Keratinocyte (primary cell): ENCODE measurements at regions not wholly inside any gene's neighbourhood (a gene's known extent, or its start where the extent isn't known, plus 50 kb on each side); places are given as distances from the start of the nearest gene placed in this dataset.

ENCODE experiments used
- DNase-seq: peaks from one replicate; pipeline ENCODE4 v3.0.0-alpha.2; 2011; ENCODE audit warnings: low read depth, missing footprints, low spot score
- FAIRE-seq: peaks from 2 replicates; lab custom pipeline; 2011; peaks lifted over from hg19 to GRCh38; lab: Jason Lieb, UNC
- H2AFZ ChIP-seq: 2 replicates; pipeline ENCODE4 v1.6.0; 2012; ENCODE audit warnings: low read length, control low read depth, inconsistent platforms; ENCODE audit not compliant: control insufficient read depth
- H3K27ac ChIP-seq: 2 replicates; pipeline ENCODE4 v1.5.1; 2011; ENCODE audit warnings: low read length; ENCODE audit not compliant: control insufficient read depth, insufficient read depth
- H3K27me3 ChIP-seq: 3 replicates; pipeline ENCODE4 v1.6.0; 2011; ENCODE audit warnings: low read length; ENCODE audit not compliant: control insufficient read depth, insufficient read depth; ENCODE audit errors: extremely low read depth
- H3K36me3 ChIP-seq, 2 experiments: 2 replicates in 1 of 2; 3 replicates in 1 of 2; pipeline ENCODE4 v1.5.1; 2011; ENCODE audit warnings: low read length in 2 of 2, mild to moderate bottlenecking in 1 of 2; ENCODE audit not compliant: control insufficient read depth in 2 of 2, insufficient read depth in 2 of 2; ENCODE audit errors: extremely low read depth in 1 of 2
- H3K4me1 ChIP-seq: 3 replicates; pipeline ENCODE4 v1.5.1; 2011; ENCODE audit warnings: low read length; ENCODE audit not compliant: control insufficient read depth, insufficient read depth; ENCODE audit errors: extremely low read depth
- H3K4me2 ChIP-seq: 3 replicates; pipeline ENCODE4 v1.6.0; 2011; ENCODE audit warnings: low read depth, low read length; ENCODE audit not compliant: control insufficient read depth, insufficient read depth; ENCODE audit errors: extremely low read depth
- H3K4me3 ChIP-seq, 3 experiments: fragments of 200-600 bp in 1 of 3; sonication (generic) in 1 of 3; 2 replicates in 2 of 3; 3 replicates in 1 of 3; pipeline ENCODE4 v1.5.1; 2011 to 2016; ENCODE audit warnings: low read length in 3 of 3, mild to moderate bottlenecking in 3 of 3, control low read depth in 2 of 3, inconsistent platforms in 1 of 3, low read depth in 1 of 3, mixed read lengths in 1 of 3, mixed run types in 1 of 3, moderate library complexity in 1 of 3; ENCODE audit not compliant: control insufficient read depth in 2 of 3, insufficient read depth in 2 of 3; ENCODE audit errors: extremely low read depth in 1 of 3
- H3K79me2 ChIP-seq: 2 replicates; pipeline ENCODE4 v1.6.0; 2012; ENCODE audit warnings: low read length; ENCODE audit not compliant: control insufficient read depth, insufficient read depth
- H3K9ac ChIP-seq: 3 replicates; pipeline ENCODE4 v1.6.0; 2011; ENCODE audit warnings: low read length; ENCODE audit not compliant: control insufficient read depth, insufficient read depth; ENCODE audit errors: extremely low read depth
- H3K9me1 ChIP-seq: 3 replicates; pipeline ENCODE4 v1.6.0; 2011; ENCODE audit warnings: low read length; ENCODE audit not compliant: control insufficient read depth, insufficient read depth; ENCODE audit errors: extremely low read depth
- H3K9me3 ChIP-seq: 2 replicates; pipeline ENCODE4 v1.5.1; 2012; ENCODE audit warnings: low read depth, low read length; ENCODE audit not compliant: control insufficient read depth
- H4K20me1 ChIP-seq: 3 replicates; pipeline ENCODE4 v1.6.0; 2011; ENCODE audit warnings: low read length; ENCODE audit not compliant: control insufficient read depth, insufficient read depth; ENCODE audit errors: extremely low read depth
- CTCF ChIP-seq, 3 experiments: IDR thresholded peaks in 1 of 3; conservative IDR thresholded peaks in 1 of 3; optimal IDR thresholded peaks in 1 of 3; 2 replicates in 2 of 3; 3 replicates in 1 of 3; pipeline versions ENCODE3 to v1.5.1; 2011; ENCODE audit warnings: low read length in 3 of 3, mild to moderate bottlenecking in 3 of 3, moderate library complexity in 2 of 3, control low read depth in 1 of 3, inconsistent platforms in 1 of 3; ENCODE audit not compliant: insufficient read depth in 2 of 3; ENCODE audit errors: extremely low read depth in 1 of 3
- EZH2 ChIP-seq: IDR thresholded peaks from one replicate; pipeline ENCODE4 v1.6.1; 2012; ENCODE audit warnings: inconsistent platforms, mild to moderate bottlenecking, low read length, moderate library complexity
- dilution Hi-C: fragments of 300-500 bp; cut with MboI; formaldehyde crosslinking; loops from one replicate; pipeline ENCODE4 v1.7.0; 2020; ENCODE audit warnings: low sequenced_read_pairs; ENCODE audit not compliant: extremely low pct_ligation_motif_present

GRCh38 chr12:33653362-33653761 lies 213.7 kb upstream of the SYT10 start:
- Histone ChIP-seq H3K9me3 (no peaks in the 10 kb centered on the region), H2AFZ (no peak overlapping the region), H3K9me1 (no peaks in the 10 kb centered on the region), H3K79me2 (no peaks in the 10 kb centered on the region), H3K4me2 (no peak overlapping the region), H3K4me1 (no peaks in the 10 kb centered on the region), H3K4me3 (no peak overlapping the region), H4K20me1 (no peaks in the 10 kb centered on the region), H3K27ac (no peak overlapping the region), H3K36me3 (no peaks in the 10 kb centered on the region), H3K9ac (no peak overlapping the region), H3K27me3 (no peaks in the 10 kb centered on the region)
- no peak for DNase-seq
- TF ChIP-seq EZH2: no peak
- no peak for TF ChIP-seq CTCF (optimal IDR thresholded peaks at IDR 0.05 in 1 of 3, IDR thresholded peaks at IDR 0.05 in 1 of 3, conservative IDR thresholded peaks at IDR 0.05 in 1 of 3; ENCODE audit: extremely low read depth in 1 of 3, insufficient read depth in 2 of 3, low read length in 3 of 3)
- dilution Hi-C loops: no loop called here
- no peak for FAIRE-seq

GRCh38 chr12:33654313-33654712 lies 214.7 kb upstream of the SYT10 start:
- H3K4me1 ChIP-seq: no peaks in the 10 kb centered on the region
- no peak for DNase-seq
- dilution Hi-C loops: no loop called here
- no peaks in the 10 kb centered on the region for H3K9me3 ChIP-seq
- H3K9ac ChIP-seq: no peak overlapping the region
- TF ChIP-seq CTCF (optimal IDR thresholded peaks at IDR 0.05 in 1 of 3, IDR thresholded peaks at IDR 0.05 in 1 of 3, conservative IDR thresholded peaks at IDR 0.05 in 1 of 3; ENCODE audit: extremely low read depth in 1 of 3, insufficient read depth in 2 of 3, low read length in 3 of 3): no peak
- no peak for TF ChIP-seq EZH2
- no peak overlapping the region for H3K4me2 ChIP-seq
- no peaks in the 10 kb centered on the region for H3K9me1 ChIP-seq
- H3K4me3 ChIP-seq: no peak overlapping the region
- no peaks in the 10 kb centered on the region for H4K20me1 ChIP-seq
- H3K27me3 ChIP-seq: no peaks in the 10 kb centered on the region
- H3K36me3 ChIP-seq: no peaks in the 10 kb centered on the region
- no peaks in the 10 kb centered on the region for H3K79me2 ChIP-seq
- H2AFZ ChIP-seq: no peak overlapping the region
- FAIRE-seq: no peak
- H3K27ac ChIP-seq: no peak overlapping the region
